Activated CD8-positive, alpha-beta T cell treated with anti-CD3 and anti-CD28 coated beads for 36 hours (primary cell): ENCODE measurements at regions not wholly inside any gene's neighbourhood (a gene's known extent, or its start where the extent isn't known, plus 50 kb on each side); places are given as distances from the start of the nearest gene placed in this dataset.

Experiments
- ATAC-seq: fragments of 200-7000 bp; cut with Tn5 transposase; one replicate; pipeline ENCODE4 v1.10.0; 2021; ENCODE audit warnings: mild to moderate bottlenecking, moderate library complexity
- CTCF ChIA-PET: fragments of 350-600 bp; sonication (Branson Sonifier 250); formaldehyde crosslinking; loops from one replicate; lab custom pipeline; 2021; ENCODE audit warnings: antibody characterized with exemption; lab: Charles Lee
- POLR2A ChIA-PET: fragments of 350-600 bp; sonication (Branson Sonifier 250); formaldehyde crosslinking; loops from one replicate; lab custom pipeline; 2021; ENCODE audit warnings: antibody characterized with exemption; lab: Charles Lee
- DNase-seq: peaks from one replicate; pipeline ENCODE4 v3.0.0-alpha.2; 2020
- H3K27ac Mint-ChIP-seq: one replicate; pipeline ENCODE4 v1.8.0; 2021; ENCODE audit warnings: mild to moderate bottlenecking, mixed read lengths
- H3K27me3 Mint-ChIP-seq: one replicate; pipeline ENCODE4 v1.8.0; 2021; ENCODE audit warnings: mixed read lengths
- H3K36me3 Mint-ChIP-seq: one replicate; pipeline ENCODE4 v1.8.0; 2021; ENCODE audit warnings: low read depth, mixed read lengths
- H3K4me1 Mint-ChIP-seq: one replicate; pipeline ENCODE4 v1.8.0; 2021; ENCODE audit warnings: low read depth, mixed read lengths
- H3K4me3 Mint-ChIP-seq: one replicate; pipeline ENCODE4 v1.8.0; 2021; ENCODE audit warnings: mild to moderate bottlenecking, moderate library complexity, mixed read lengths
- H3K9me3 Mint-ChIP-seq: one replicate; pipeline ENCODE4 v1.8.0; 2021; ENCODE audit warnings: mixed read lengths
- CTCF ChIP-seq: fragments of 200-600 bp; IDR thresholded peaks from one replicate; pipeline ENCODE4 v1.8.0; 2022; ENCODE audit warnings: antibody characterized with exemption, mild to moderate bottlenecking
- intact Hi-C: fragments of 100-400 bp; cut with micrococcal nuclease; formaldehyde crosslinking; loops from one replicate; pipeline ENCODE4 v1.10.0; 2022

- H3K27me3 Mint-ChIP-seq: peaks cover 4% of the 10 kb centered on the region
- intact Hi-C loops: no loop called here
- H3K4me3 Mint-ChIP-seq: no peak overlapping the region
- ChIA-PET CTCF (no interaction called here), POLR2A (no interaction called here)
- no peak for TF ChIP-seq CTCF
- no peak for ATAC-seq
- H3K4me1 Mint-ChIP-seq: no peaks in the 10 kb centered on the region
- peaks cover 3% of the 10 kb centered on the region for H3K9me3 Mint-ChIP-seq
- DNase-seq: no peak
- H3K36me3 Mint-ChIP-seq: no peaks in the 10 kb centered on the region
- no peak overlapping the region for H3K27ac Mint-ChIP-seq
Measured at GRCh38 chr7:37535841-37536240, 87.2 kb upstream of the ELMO1 start.

GRCh38 chr7:37536706-37537105 is 88.0 kb upstream of the ELMO1 start:
- no peak for TF ChIP-seq CTCF
- Mint-ChIP-seq H3K36me3 (no peaks in the 10 kb centered on the region), H3K4me3 (no peak overlapping the region), H3K9me3 (peaks cover 3% of the 10 kb centered on the region), H3K4me1 (no peaks in the 10 kb centered on the region), H3K27me3 (peaks cover 4% of the 10 kb centered on the region), H3K27ac (no peak overlapping the region)
- POLR2A ChIA-PET: no interaction called here
- CTCF ChIA-PET: no interaction called here
- intact Hi-C loops: no loop called here
- DNase-seq: no peak
- ATAC-seq: no peak

- TF ChIP-seq CTCF: no peak
- Mint-ChIP-seq H3K36me3 (no peaks in the 10 kb centered on the region), H3K27me3 (peaks cover 4% of the 10 kb centered on the region), H3K4me3 (no peak overlapping the region), H3K27ac (no peak overlapping the region), H3K9me3 (peaks cover 3% of the 10 kb centered on the region), H3K4me1 (no peaks in the 10 kb centered on the region)
- ATAC-seq: no peak
- intact Hi-C loops: no loop called here
- POLR2A ChIA-PET: no interaction called here
- CTCF ChIA-PET: no interaction called here
- no peak for DNase-seq
Measured at GRCh38 chr7:37537439-37537838, 88.8 kb upstream of the ELMO1 start.

- H3K36me3 Mint-ChIP-seq: no peaks in the 10 kb centered on the region
- intact Hi-C loops: no loop called here
- H3K27me3 Mint-ChIP-seq: peaks cover 1% of the 10 kb centered on the region
- ChIA-PET CTCF (no interaction called here), POLR2A (no interaction called here)
- DNase-seq: no peak
- TF ChIP-seq CTCF: no peak
- H3K9me3 Mint-ChIP-seq: no peaks in the 10 kb centered on the region
- no peak for ATAC-seq
- H3K4me3 Mint-ChIP-seq: no peak overlapping the region
- H3K27ac Mint-ChIP-seq: no peak overlapping the region
- no peaks in the 10 kb centered on the region for H3K4me1 Mint-ChIP-seq
Measured at GRCh38 chr7:37538945-37539344, 90.3 kb upstream of the ELMO1 start.

- no peak for ATAC-seq
- POLR2A ChIA-PET: no interaction called here
- intact Hi-C loops: no loop called here
- Mint-ChIP-seq H3K27me3 (peaks cover 3% of the 10 kb centered on the region), H3K27ac (no peak overlapping the region), H3K36me3 (no peaks in the 10 kb centered on the region), H3K4me1 (no peaks in the 10 kb centered on the region), H3K4me3 (no peak overlapping the region), H3K9me3 (no peaks in the 10 kb centered on the region)
- DNase-seq: no peak
- TF ChIP-seq CTCF: no peak
- CTCF ChIA-PET: no interaction called here
Measured at GRCh38 chr7:37540917-37541316, 92.3 kb upstream of the ELMO1 start.
